A673 (cell line): ENCODE measurements at regions not wholly inside any gene's neighbourhood (a gene's known extent, or its start where the extent isn't known, plus 50 kb on each side); places are given as distances from the start of the nearest gene placed in this dataset.

Source experiments
- CTCF ChIP-seq: fragments of 300-800, 200-600 bp; sonication (generic); conservative IDR thresholded peaks from 2 replicates; pipeline ENCODE4 v1.5.1; 2017; ENCODE audit warnings: low read depth, mild to moderate bottlenecking, antibody characterized with exemption, low read length, moderate library complexity, mixed read lengths
- EZH2 ChIP-seq: fragments of 200-600 bp; sonication (generic); IDR thresholded peaks from 2 replicates; pipeline ENCODE4 v1.6.1; 2017; ENCODE audit warnings: borderline replicate concordance, low read depth, mild to moderate bottlenecking, mixed read lengths, antibody characterized with exemption, low read length; ENCODE audit not compliant: poor library complexity, severe bottlenecking

- no peak for TF ChIP-seq CTCF
- TF ChIP-seq EZH2 = no peak
These were observed 123.3 kb upstream of the NYAP2 start for GRCh38 chr2:225276207-225276606.
